Osteoblast (primary cell): ENCODE measurements at regions not wholly inside any gene's neighbourhood (a gene's known extent, or its start where the extent isn't known, plus 50 kb on each side); places are given as distances from the start of the nearest gene placed in this dataset.

Experiments
- DNase-seq: peaks from one replicate; pipeline ENCODE4 v3.0.0; 2011; ENCODE audit warnings: low spot score, mixed read lengths; ENCODE audit not compliant: insufficient read length; ENCODE audit errors: missing footprints
- H2AFZ ChIP-seq: 2 replicates; pipeline ENCODE4 v1.6.0; 2011; ENCODE audit warnings: mild to moderate bottlenecking, low read length
- H3K27ac ChIP-seq: 2 replicates; pipeline ENCODE4 v1.5.1; 2011; ENCODE audit warnings: mild to moderate bottlenecking, low read depth, low read length, moderate library complexity
- H3K27me3 ChIP-seq: 2 replicates; pipeline ENCODE4 v1.6.0; 2012; ENCODE audit warnings: mild to moderate bottlenecking, control low read depth, inconsistent platforms, low read length, moderate library complexity; ENCODE audit not compliant: insufficient read depth
- H3K36me3 ChIP-seq: 2 replicates; pipeline ENCODE4 v1.5.1; 2011; ENCODE audit warnings: mild to moderate bottlenecking, low read length, control low read depth, moderate library complexity; ENCODE audit not compliant: insufficient read depth
- H3K4me1 ChIP-seq: 2 replicates; pipeline ENCODE4 v1.5.1; 2011; ENCODE audit warnings: mild to moderate bottlenecking, low read length, control low read depth, moderate library complexity; ENCODE audit not compliant: insufficient read depth
- H3K4me2 ChIP-seq: 2 replicates; pipeline ENCODE4 v1.6.0; 2011; ENCODE audit warnings: mild to moderate bottlenecking, low read length; ENCODE audit not compliant: insufficient read depth
- H3K4me3 ChIP-seq: fragments of 200-600 bp; sonication (generic); 3 replicates; pipeline ENCODE4 v1.5.1; 2012; ENCODE audit warnings: mild to moderate bottlenecking, low read length, inconsistent platforms; ENCODE audit not compliant: insufficient read depth
- H3K79me2 ChIP-seq: 2 replicates; pipeline ENCODE4 v1.6.0; 2012; ENCODE audit warnings: mild to moderate bottlenecking, low read length, control low read depth, inconsistent platforms; ENCODE audit not compliant: insufficient read depth
- H3K9me3 ChIP-seq: 2 replicates; pipeline ENCODE4 v1.5.1; 2011; ENCODE audit warnings: low read depth, low read length, control low read depth
- H4K20me1 ChIP-seq: 2 replicates; pipeline ENCODE4 v1.6.0; 2012; ENCODE audit warnings: mild to moderate bottlenecking, low read length, control low read depth; ENCODE audit not compliant: insufficient read depth
- TF ChIP-seq, protein P1 (sequence below): IDR thresholded peaks from 2 replicates; pipeline ENCODE4 v1.5.1; 2011; ENCODE audit warnings: mild to moderate bottlenecking, low read depth, low read length, moderate library complexity; ENCODE audit errors: extremely low read depth

DNA sequence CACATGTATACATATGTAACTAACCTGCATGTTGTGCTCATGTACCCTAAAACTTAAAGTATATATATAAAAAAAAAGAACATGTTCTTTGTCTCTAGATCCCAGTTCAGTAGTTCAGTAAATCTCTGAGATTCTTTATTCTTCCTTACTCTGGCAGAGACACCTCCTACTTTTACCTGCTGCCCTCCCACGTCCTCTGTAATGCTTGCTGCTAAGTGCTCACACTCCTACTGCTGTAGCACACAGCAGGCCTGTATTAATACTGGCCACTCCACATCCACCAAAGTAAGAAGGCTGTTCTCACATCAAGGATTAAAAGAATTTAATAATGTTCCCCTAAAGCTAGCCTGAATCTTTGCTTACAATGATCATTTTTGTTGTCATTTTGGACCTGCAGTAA lies 648.4 kb upstream of the EYS start:
- no peak overlapping the region for H2AFZ ChIP-seq
- H4K20me1 ChIP-seq = no peaks in the 10 kb centered on the region
- no peaks in the 10 kb centered on the region for H3K9me3 ChIP-seq
- no peak overlapping the region for H3K4me3 ChIP-seq
- no peaks in the 10 kb centered on the region for H3K4me1 ChIP-seq
- H3K27me3 ChIP-seq = no peaks in the 10 kb centered on the region
- TF ChIP-seq, protein P1, sequence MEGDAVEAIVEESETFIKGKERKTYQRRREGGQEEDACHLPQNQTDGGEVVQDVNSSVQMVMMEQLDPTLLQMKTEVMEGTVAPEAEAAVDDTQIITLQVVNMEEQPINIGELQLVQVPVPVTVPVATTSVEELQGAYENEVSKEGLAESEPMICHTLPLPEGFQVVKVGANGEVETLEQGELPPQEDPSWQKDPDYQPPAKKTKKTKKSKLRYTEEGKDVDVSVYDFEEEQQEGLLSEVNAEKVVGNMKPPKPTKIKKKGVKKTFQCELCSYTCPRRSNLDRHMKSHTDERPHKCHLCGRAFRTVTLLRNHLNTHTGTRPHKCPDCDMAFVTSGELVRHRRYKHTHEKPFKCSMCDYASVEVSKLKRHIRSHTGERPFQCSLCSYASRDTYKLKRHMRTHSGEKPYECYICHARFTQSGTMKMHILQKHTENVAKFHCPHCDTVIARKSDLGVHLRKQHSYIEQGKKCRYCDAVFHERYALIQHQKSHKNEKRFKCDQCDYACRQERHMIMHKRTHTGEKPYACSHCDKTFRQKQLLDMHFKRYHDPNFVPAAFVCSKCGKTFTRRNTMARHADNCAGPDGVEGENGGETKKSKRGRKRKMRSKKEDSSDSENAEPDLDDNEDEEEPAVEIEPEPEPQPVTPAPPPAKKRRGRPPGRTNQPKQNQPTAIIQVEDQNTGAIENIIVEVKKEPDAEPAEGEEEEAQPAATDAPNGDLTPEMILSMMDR = no peak
- no peak overlapping the region for H3K4me2 ChIP-seq
- no peak for DNase-seq
- H3K36me3 ChIP-seq = no peaks in the 10 kb centered on the region
- no peaks in the 10 kb centered on the region for H3K79me2 ChIP-seq
- H3K27ac ChIP-seq = no peak overlapping the region

DNA sequence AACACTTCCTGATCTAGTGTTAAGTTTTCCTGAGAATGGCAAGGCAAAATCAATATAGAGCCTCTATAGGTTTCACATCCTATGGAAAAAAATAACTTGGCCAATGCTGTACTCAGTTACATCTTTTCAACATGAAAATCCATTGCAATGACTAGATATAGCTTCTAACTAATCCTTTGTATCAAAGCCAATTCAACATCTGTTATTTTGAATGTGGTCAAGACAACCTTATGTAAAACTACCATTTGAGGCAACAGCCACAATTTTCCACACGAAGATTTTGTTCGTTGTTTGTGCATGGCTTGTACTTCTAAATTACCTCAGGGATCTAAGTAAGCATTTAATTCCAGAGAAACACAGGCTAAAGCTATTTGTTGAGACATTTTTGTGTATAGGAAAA lies 637.8 kb upstream of the EYS start:
- Histone ChIP-seq H3K4me2 (no peak overlapping the region), H3K9me3 (peaks cover 2% of the 10 kb centered on the region), H3K27ac (no peak overlapping the region), H4K20me1 (no peaks in the 10 kb centered on the region), H3K27me3 (no peaks in the 10 kb centered on the region), H3K79me2 (no peaks in the 10 kb centered on the region), H3K4me3 (no peak overlapping the region), H2AFZ (no peak overlapping the region), H3K4me1 (no peaks in the 10 kb centered on the region), H3K36me3 (no peaks in the 10 kb centered on the region)
- TF ChIP-seq, protein P1 = no peak
- DNase-seq = no peak

DNA sequence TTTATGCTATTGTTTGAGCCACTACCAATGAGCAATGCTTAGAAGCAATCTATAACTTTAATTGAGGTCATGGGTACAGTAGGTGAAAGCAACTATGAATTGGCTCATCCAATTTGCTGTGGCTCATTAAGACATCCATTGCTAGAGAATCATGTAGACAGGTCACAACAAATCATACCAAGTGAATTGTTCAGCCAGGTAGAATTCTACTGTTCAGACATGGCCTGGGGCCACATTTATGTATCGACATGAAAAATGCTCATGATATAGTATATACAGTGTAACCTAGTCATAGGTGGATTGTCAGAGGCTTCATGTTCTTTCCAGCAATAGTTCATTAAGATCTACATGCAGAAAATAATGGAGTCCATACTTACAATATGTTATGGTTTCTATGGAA lies 633.7 kb upstream of the EYS start:
- Histone ChIP-seq H3K79me2 (no peaks in the 10 kb centered on the region), H3K4me1 (no peaks in the 10 kb centered on the region), H3K4me3 (no peak overlapping the region), H3K36me3 (no peaks in the 10 kb centered on the region), H3K9me3 (peaks cover 2% of the 10 kb centered on the region), H3K27ac (no peak overlapping the region), H4K20me1 (no peaks in the 10 kb centered on the region), H3K4me2 (no peak overlapping the region), H3K27me3 (no peaks in the 10 kb centered on the region), H2AFZ (no peak overlapping the region)
- no peak for DNase-seq
- TF ChIP-seq, protein P1 = no peak

DNA sequence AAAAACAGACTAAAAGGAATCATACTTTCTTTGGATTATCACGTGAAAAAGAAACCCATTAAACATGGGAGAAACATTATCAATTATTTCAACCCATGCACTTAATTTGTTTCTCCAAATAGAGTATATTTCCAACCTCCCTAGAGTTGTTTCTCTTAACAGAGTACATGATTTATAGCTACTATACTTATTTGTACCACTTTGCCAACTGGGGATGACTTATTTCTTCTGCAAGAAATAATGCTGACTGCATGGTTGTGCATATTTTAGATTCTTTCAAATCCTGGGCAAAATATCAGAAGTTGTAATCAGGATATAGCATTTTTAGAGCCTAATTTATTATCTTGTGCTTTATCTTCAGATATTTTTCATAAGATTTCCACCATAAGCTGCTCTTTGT lies 629.1 kb upstream of the EYS start:
- DNase-seq = no peak
- TF ChIP-seq, protein P1 = no peak
- no peaks in the 10 kb centered on the region for H3K79me2 ChIP-seq

More for the DNA sequence above, 629.1 kb upstream of the EYS start:
- no peaks in the 10 kb centered on the region for H3K9me3 ChIP-seq
- H3K4me3 ChIP-seq = no peak overlapping the region
- H2AFZ ChIP-seq = no peak overlapping the region
- no peaks in the 10 kb centered on the region for H3K4me1 ChIP-seq
- no peaks in the 10 kb centered on the region for H3K27me3 ChIP-seq
- no peak overlapping the region for H3K4me2 ChIP-seq
- no peaks in the 10 kb centered on the region for H3K36me3 ChIP-seq
- no peak overlapping the region for H3K27ac ChIP-seq
- H4K20me1 ChIP-seq = no peaks in the 10 kb centered on the region
